ENCODE measurements at regions not wholly inside any gene's neighbourhood (a gene's known extent, or its start where the extent isn't known, plus 50 kb on each side); places are given as distances from the start of the nearest gene placed in this dataset.

GRCh38 chr1:187648091-187648490 lies 819.3 kb downstream of the PLA2G4A start:
- TF ChIP-seq CTCF (conservative IDR thresholded peaks at IDR 0.05; ENCODE audit: low read depth in 2 of 2) (no peak), ZNF331 (CRISPR knock-in tag; IDR thresholded peaks at IDR 0.05; ENCODE audit: low read depth) (no peak), REST (IDR thresholded peaks at IDR 0.05; ENCODE audit: unreplicated experiment) (no peak), EZH2phosphoT487 (IDR thresholded peaks at IDR 0.05; ENCODE audit: unreplicated experiment) (no peak), CREB1 (CRISPR knock-in tag; IDR thresholded peaks at IDR 0.05; ENCODE audit: low read depth) (no peak), POLR2AphosphoS5 (IDR thresholded peaks at IDR 0.05; ENCODE audit: low read depth) (no peak), EZH2 (IDR thresholded peaks at IDR 0.05; ENCODE audit: low read depth, unreplicated experiment) (no peak), ETS1 (IDR thresholded peaks at IDR 0.05) (no peak), JUNB (IDR thresholded peaks at IDR 0.05; ENCODE audit: unreplicated experiment) (no peak), STAT1 (IDR thresholded peaks at IDR 0.05; ENCODE audit: unreplicated experiment) (no peak), ZNF114 (CRISPR knock-in tag; IDR thresholded peaks at IDR 0.05) (no peak)

Data from GM23338 (cell line).